Glomerular visceral epithelial cell (primary cell): ENCODE measurements at regions not wholly inside any gene's neighbourhood (a gene's known extent, or its start where the extent isn't known, plus 50 kb on each side); places are given as distances from the start of the nearest gene placed in this dataset.
A peak's percentile ranks its signal among the peaks of the same experiment; 100 is the strongest.

Experiments
- DNase-seq: peaks from one replicate; pipeline ENCODE4 v3.0.0-alpha.2; 2016; ENCODE audit errors: extremely low spot score

DNA sequence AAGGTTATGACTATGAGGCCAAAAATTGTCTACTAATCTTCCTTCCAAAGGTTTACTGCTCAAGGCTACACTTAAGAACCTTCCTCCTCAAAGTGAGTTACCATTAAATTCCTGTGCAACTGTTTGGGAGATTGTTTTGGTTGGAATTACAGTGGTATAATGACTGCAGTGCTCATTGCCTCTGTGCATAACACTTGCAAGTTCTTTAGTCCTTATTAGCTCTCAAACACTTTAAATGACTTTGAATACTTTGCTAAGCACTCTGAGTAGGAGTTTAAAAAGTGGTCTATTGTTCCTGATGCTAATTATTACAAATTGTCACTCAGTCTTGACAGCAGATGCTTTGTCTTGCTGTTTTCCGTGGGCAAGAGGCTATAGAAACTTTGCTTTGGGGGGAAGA is 422.8 kb upstream of the PABPC4L start:
- no peak for DNase-seq

DNA sequence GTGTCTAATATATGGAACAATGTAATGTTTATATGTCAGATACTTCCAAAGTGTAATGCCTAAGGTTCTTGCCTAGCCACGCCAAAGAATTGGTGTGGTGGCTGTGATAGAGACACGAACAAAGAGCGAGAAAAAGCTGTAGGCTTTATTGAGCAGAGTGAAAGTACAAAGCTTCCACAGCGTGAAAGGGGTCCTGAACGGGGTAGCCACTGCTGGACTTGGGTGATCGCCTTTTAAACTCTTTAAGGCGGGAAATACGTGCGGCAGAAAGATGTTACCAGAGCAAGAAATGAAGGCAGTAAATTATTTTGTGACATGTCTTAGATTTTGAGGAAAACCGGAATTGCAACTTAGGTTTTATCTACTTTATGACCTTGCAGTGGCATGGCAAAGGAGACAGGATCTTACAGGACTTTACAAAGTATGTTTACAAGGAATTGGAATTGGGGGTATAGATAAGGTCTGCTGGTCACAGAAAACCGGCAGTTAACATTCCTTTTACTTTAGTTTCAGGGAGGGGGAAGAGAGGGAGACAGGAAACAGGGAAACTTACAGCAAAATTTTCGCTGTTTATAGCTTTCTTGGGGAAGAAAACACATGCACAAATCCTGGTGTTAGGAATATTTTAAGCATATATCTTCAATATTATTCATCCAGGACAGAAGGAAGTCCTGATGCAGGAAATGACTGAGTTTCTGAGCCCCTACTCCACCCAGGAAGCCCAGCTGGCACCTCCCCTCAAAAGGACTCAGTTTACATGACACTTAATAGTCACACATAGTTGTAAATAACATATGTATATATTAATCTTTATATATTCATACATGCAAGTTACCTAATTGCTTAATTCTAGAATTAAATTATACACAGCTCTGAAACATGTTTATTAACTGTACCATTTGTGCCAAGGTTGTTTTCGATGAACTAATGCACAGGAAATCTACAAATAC is 421.3 kb upstream of the PABPC4L start:
- peak; percentile 35 for DNase-seq

DNA sequence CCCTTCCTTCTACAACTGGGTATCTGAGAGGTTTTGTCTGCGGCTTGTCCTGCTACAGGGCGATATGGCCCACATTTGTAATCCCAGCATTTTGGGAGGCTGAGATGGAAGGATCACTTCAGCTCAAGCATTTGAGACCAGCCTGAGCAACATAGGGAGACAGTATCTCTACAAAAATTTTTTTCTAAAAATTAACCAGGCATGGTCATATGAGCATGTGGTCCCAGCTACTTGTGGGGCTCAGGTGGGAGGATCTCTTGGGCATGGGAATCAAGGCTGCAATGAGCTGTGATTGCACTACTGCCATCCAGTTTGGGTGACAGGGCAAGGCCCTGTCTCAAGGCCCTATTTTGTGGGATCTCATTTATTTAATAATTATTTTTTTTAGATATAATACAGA is 420.6 kb upstream of the PABPC4L start:
- DNase-seq = peak; percentile 17

DNA sequence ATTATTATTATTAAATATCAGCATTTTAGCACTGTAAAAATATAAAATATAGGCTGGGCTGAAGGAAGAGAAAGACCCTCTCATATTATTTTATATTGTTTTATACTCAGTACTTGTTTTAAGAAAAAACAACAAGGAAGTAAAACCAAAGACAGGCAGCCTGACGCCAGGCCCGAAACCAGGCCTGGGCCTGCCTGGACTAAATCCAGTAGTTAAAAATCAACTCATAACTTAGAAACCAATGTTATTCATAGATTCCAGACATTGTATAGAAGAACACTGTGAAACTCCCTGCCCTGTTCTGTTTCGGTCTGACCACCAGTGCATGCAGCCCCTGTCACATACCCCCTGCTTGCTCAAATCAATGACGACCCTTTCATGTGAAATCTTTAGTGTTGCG is 420.1 kb upstream of the PABPC4L start:
- peak; percentile 60 for DNase-seq

DNA sequence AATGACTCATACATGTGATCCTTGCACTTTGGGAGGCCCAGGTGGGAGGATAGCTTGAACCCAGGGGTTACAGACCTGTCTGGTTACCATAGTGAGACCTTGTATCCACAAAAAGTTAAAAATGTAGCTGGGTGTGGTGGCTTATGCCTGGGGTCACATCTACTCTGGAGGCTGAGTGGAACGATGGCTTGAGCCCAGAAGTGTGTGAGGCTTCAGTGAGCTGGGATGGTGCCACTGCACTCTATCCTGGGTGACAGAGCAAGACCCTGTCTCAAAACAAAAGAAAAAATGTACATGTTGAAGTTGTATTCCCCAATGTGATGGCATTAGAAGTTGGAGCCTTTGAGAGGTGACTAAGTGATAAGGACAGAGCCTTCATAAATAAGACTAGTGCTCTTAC is 409.4 kb upstream of the PABPC4L start:
- no peak for DNase-seq

DNA sequence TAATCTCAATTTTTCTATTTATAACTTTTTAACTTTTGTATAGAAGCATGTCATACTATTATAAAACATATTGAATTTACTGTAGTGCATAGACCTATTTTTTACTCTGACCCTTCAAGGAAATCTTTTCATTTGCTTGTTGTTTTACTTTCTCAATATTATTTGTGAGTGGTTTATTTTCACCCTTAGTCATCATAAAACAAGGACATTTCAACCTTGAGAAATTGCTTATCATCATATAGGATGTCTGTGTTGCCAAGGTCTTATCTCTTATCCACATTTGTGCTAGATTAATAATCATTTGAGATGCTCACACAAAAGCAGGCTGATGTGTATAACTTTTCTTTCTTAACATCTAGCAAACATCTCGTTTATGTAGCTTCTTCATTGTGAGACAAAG is 408.6 kb upstream of the PABPC4L start:
- DNase-seq = no peak

DNA sequence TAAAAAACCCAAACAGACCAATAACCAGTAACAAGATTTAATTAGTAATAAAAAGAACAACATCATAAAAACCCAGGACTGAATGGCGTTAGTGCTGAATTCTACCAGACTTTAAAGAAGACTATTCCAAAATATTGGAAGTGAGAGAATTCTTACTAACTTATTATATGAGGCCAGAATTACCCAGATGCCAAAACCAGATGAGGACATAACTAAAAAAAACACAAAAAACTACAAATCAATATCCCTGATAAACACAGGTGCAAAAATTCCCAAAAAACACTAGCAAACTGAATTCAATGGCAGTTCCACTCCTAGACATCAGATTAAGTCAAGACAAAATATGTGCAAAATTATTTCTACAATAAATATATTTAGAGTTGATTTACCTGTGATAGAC is 400.1 kb upstream of the PABPC4L start:
- no peak for DNase-seq

DNA sequence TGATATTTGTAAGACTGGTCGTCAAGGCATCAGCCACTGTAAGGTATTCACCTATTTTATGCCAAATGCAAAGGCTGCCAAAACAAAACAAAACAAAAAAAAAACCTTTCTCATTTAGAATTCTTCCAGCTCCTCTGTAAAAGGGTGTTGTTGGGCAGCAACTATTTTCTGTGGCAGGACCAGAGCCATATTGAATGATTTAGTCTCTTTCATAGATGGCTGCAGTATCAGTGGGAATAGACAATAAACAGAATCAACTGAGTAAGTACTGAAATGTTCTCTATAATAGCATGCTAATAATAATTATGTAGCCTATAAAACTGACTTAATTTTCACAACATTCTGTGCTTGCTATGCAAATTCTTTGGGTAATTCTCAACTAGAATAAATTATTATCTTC is 389.7 kb upstream of the PABPC4L start:
- no peak for DNase-seq

DNA sequence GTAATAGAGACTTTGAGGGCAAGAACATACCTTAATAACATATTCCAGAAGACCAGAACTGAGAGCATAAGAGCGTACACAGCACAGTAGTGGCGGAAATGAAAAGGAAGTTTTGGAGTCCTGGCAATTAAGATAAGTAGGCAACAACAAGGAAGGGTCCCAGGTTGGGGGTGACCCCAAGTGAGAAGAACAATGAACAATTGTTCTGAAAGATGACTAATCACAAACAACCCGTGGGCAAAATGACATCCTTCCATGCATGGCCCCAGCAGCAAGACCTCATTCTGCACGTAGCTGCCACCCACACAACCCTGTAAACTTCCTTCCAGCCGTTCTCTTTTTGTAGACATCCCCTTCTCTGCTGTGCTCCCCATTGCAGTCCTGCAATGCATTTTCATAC is 384.4 kb upstream of the PABPC4L start:
- no peak for DNase-seq

DNA sequence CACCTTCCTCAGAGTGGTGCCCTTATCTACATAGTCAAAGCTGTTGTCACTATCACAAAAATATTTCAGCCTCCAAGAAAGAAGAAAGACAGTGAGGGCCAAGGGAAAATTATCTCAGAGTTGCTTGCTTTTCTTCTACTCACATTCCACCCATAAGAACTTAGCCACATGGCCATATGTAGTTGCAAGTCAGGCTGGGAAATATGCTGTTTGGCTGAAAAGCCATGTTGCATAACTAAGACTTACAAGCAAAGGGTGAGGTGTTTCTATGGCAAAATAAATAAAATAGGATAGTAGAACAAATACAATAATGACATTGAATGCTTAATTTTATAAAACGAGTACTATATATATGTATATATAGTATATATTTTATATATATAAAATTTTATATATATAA is 365.9 kb upstream of the PABPC4L start:
- DNase-seq = no peak

DNA sequence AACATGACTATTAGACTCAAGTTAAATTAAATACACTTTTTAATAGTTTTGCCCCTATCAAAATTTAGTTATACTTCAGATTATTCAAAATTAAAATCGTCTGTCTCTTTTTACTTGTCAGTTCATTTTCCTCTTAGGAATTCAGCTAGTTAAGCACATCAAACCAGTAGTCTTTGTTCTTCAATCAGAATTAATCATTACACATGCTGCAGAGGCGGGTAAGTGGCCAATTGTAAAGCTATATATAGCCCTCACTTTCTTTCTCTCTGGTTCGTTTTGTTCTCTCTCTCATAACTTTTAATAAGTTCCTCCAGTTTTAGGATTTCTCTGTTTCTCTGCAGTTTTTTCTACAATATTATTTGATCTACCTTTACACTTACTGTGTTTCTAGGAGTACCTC is 359.1 kb upstream of the PABPC4L start:
- DNase-seq = no peak

DNA sequence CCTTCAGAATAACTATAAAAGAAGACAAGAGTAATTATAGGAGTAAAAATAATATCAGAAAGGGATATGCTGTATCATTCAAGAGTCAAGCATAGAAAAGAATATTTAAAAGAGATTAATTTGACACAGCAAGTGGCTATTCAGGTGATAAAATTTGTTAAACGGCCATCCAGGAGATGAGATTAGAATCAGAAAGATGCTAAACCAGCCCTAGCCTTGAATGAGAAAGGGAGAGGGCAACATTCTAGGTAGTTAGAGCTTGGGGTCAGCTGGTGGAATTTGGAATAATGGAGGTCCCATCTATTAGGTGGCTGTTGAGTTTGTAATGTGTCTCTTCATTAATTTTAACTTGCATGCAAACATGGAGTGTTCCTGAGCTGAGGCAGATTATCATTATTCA is 350.5 kb upstream of the PABPC4L start:
- no peak for DNase-seq

DNA sequence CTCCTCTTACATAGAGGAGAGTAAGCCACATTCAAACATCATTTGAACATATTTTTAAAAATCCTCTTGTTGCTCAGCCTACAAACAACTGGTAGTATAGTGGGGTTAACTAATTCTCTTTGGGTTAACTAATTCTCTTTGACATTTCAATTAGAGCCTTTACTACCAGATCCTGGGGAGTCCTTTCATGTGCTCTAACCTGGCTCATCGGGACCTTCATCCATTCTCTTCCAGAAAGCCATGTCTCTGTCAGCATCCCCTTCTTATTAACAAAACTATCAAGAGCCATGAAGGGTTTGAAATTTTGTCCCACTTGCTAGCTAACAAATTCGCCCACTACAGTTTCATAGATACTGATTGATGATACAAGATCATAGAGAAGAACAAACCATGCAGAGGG is 349.8 kb upstream of the PABPC4L start:
- no peak for DNase-seq

DNA sequence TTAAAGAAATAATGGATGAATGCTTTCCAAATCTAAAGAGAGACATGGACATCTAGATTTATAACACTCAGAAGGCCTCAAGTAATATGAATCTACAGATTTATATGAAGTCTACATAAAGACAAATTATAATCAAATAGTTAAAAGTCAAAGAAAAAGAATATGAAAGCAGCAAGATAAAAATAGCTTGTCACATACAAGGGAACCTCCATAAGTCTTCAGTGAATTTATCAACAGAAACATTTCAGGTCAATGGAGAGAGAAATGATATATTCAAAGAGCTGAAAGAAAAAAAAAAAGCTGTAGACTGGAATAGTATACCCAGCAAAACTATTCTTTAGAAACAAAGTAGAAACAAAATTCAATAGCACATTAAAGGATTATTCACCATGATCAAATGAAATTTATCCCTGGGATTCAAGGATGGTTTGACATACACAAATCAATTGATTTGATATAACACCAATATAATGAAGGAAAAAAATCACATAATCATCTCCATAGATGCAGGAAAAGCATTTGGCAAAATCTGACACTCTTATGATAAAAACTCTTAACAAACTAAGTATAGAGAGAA is 346.6 kb upstream of the PABPC4L start:
- no peak for DNase-seq

DNA sequence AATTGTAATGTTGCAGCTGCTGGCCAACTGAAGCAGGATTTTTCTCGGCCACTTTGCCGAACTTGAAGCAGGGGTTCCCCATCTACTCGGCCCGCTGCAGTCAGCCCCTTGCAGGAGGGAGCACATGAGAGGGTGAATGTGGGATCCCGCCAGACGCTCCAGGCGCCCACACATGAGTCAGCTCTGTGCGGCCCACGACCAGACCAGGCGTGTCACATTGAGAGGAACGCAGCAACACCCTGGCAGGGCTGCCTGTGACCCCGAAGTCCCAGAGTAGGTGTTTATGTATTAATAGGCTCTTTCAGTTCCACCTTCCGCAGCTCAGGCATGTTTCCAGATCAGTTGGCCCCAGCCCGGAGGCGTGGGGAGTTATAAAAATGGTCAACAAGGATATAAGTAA is 344.7 kb upstream of the PABPC4L start:
- no peak for DNase-seq

DNA sequence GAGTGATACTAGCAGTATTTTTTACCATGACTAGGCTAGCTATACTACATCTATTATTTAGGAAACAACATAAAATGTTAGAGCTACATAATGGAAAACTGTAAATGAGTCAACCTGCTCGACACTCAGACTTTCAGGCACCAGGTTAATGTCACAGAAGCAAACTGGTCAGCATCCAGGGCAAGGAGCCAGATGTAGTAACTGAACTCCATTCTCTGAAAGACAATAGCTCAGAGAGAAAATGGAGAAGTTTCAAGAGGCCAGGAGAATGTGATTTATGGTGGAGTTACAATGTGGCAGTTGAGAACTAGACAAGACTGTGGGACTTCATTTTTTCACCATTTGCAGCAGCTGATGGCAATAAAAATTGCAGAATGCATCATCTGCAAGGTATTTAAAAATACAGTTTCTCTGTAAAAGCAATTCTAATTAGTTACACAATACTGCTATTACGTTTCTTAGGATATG is 342.7 kb upstream of the PABPC4L start:
- peak; percentile 26 for DNase-seq

DNA sequence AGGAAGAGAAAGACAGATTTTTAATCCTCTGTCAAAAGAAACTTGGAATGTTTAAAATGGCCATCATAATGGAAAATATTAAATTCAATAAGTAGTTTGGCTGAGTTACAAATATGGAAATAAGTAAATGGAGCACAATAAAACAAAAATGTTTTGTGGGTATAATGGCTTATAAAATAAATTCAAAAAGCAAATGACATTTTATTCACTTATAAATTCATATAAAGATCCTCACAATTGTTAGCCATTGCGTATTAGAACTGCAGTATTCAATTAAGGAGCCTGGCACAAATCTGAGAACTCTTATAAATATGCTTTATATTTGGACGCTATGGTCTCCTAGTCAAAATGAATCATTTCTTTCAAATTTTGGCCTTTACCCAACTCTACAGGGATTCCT is 339.0 kb upstream of the PABPC4L start:
- no peak for DNase-seq

DNA sequence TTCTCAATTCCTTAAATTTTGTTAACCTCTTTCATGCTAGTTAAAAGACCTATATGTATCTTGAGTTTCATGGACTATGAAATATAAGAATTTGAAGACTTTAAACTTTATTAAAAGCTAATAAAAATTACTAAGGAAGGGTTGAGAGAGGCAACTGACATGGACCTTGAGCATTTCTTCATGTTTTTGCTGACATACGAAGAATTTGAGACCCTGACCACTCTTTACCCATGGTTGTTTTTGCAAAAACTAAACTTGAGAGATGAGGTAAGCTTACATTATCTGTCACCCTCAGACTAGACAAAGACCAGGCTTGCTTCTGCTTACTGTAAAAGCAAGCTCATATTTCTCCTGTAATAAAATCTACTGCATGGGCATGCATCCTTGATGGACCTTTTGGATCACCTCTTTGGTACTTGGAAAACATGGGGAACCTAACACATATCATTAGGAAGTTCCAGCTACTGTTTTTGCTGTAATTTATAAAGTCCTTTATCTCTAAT is 338.2 kb upstream of the PABPC4L start:
- DNase-seq = no peak

DNA sequence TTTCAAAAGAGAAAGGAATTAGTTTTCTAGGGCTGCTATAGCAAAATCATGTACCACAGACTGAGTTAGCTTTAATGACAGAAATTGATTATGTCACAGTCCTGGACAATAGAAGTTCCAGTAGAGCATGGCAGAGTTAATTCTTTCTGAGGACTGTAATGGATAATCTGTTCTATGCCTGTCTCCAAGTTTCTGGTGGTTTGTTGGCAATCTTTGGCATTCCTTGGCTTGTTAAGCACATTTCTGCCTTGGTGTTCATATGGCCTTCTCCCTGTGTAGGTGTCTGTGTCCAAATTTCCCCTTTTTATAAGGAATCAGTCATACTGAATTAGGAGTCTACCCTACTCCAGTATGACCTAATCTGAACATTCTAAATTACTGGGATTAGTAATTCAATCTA is 336.1 kb upstream of the PABPC4L start:
- no peak for DNase-seq

DNA sequence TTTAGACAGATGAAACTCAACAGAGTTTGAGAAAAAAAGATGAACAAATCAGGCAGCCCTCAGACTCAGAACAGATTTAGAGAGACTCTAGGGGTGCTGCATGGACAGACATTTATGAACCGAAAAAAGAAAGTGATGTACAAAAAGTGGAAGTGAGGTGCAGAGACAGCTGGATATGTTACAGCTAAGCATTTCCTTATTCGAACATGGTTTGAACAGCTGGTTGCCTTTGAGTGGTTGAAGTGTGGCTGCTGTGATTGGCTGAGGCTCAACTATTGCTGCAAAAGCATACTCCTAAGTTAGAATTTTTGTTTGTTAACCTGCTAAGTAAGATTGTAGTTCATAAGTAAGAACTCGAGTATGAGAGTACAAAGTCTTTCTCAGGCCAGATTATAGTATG is 331.5 kb upstream of the PABPC4L start:
- DNase-seq = no peak

DNA sequence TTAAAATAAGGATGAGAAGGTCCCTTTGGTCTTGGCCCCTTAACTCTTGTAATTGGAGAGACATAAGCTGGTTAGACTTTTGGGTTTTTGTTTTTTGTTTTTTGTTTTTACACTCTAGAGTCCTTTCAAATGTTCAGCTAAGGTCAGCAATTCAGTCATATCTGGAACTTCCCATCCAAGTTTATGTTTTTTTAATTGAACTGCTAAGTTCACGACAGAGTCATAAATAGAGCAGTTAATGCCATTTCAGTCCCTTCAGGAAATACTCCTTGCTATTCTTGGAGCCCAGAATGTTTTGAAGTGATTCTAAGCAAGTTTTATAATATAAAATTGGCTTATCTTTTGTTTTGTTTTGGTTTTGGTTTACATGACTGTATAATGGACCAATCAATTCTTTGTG is 329.4 kb upstream of the PABPC4L start:
- no peak for DNase-seq

DNA sequence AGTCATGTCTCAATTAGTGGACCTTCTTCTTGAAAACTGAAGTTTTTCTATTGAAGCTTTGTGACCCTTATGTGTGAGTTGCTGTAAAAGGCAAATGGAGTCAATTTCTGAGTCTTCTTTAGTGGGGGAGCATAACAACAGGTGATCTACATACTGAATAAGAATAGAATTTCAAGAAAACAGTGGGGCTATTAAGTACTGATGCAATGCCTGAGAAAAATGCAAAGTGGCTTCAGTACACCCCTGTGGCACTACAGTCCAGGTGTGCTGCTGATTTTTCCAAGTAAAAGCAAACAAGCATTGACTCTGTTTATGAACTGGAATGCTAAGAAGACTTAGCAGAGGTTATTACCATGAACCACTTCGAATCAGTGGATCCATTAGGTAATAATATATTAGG is 328.0 kb upstream of the PABPC4L start:
- no peak for DNase-seq

DNA sequence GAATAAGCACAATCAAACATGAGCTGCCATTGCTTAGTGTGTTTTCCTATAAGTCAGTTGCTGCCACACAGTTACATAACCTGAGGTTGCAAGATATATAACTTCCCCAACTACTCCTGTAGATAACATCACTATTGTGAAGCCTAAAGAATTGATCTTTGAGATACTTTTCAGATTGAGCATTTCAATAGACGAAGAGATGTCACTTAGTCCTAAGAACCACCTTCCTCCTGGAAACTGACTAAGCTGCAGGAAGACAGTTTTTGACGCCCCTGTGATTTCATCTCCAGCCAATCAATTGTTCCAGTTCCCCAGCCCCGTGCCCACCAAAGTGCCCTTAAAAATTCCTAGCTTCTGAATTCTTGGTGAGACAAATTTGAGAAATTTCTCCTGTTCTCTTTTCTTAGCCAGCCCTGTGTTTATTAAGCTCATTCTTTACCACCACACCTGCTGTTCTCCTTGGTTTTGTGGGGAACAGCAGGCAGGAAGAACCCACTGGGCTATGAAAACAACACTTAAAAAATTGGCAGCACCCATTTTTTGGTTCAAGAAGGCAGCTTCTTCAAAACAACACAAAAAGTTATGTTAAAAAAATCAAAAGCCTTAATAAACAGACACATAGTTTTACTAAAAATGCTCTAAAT is 317.1 kb upstream of the PABPC4L start:
- no peak for DNase-seq
